Heart left ventricle (tissue), 16 donors: ENCODE measurements at regions not wholly inside any gene's neighbourhood (a gene's known extent, or its start where the extent isn't known, plus 50 kb on each side); places are given as distances from the start of the nearest gene placed in this dataset.

ENCODE experiments used
- ATAC-seq, 4 donors: fragments of 200-7000 bp; cut with Tn5 transposase; one replicate each; pipeline ENCODE4 v1.9.1; 2020 to 2022; ENCODE audit warnings: moderate library complexity in 4 of 4, mild to moderate bottlenecking in 3 of 4, moderate number of reproducible peaks in 1 of 4
- DNase-seq, 5 donors: peaks; one replicate each; pipeline ENCODE4 v3.0.0-alpha.2; 2020
- H3K27ac ChIP-seq, 12 donors: fragments of 200-600 bp; sonication (generic) in 4 of 12; one replicate each; pipeline versions ENCODE4 v1.5.0 to v1.8.0; 2016 to 2022; ENCODE audit warnings: mild to moderate bottlenecking in 2 of 12
- H3K27me3 ChIP-seq, 9 donors: fragments of 200-600 bp; sonication (generic) in 2 of 9; one replicate each; pipeline versions ENCODE4 v1.5.1 to v1.8.0; 2016 to 2022; ENCODE audit warnings: mild to moderate bottlenecking in 3 of 9
- H3K36me3 ChIP-seq, 9 donors: fragments of 200-600 bp; sonication (generic) in 2 of 9; one replicate each; pipeline versions ENCODE4 v1.5.0 to v1.8.0; 2018 to 2022; ENCODE audit warnings: mild to moderate bottlenecking in 2 of 9
- H3K4me1 ChIP-seq, 12 donors: fragments of 200-600 bp; sonication (generic) in 4 of 12; one replicate each; pipeline versions ENCODE4 v1.5.0 to v1.8.0; 2016 to 2022; ENCODE audit warnings: mild to moderate bottlenecking in 3 of 12
- H3K4me3 ChIP-seq, 12 donors: fragments of 200-600 bp; sonication (generic) in 4 of 12; one replicate each; pipeline versions ENCODE4 v1.5.0 to v1.8.0; 2017 to 2022; ENCODE audit warnings: mild to moderate bottlenecking in 9 of 12, moderate library complexity in 4 of 12
- H3K9me3 ChIP-seq, 12 donors: fragments of 200-600 bp; sonication (generic) in 4 of 12; one replicate each; pipeline versions ENCODE4 v1.5.0 to v1.8.0; 2016 to 2022; ENCODE audit warnings: mild to moderate bottlenecking in 1 of 12
- CTCF ChIP-seq, 12 donors: fragments of 200-600 bp; sonication (generic) in 4 of 12; IDR thresholded peaks; one replicate each; pipeline versions ENCODE4 v1.5.0 to v1.8.0; 2018 to 2022; ENCODE audit warnings: antibody characterized with exemption in 12 of 12, mild to moderate bottlenecking in 5 of 12
- POLR2A ChIP-seq, 2 donors: fragments of 450-650 bp; IDR thresholded peaks; one replicate each; pipeline ENCODE4 v1.6.1; 2017; ENCODE audit warnings: antibody characterized with exemption in 2 of 2, mild to moderate bottlenecking in 2 of 2, moderate library complexity in 2 of 2
- WGBS, 4 donors: extraction: QIAGEN DNeasy Blood & Tissue Kit in 2 of 4; methylation state at CpG; one replicate each; pipeline versions ENCODE4 v1.1.5 to v1.1.7; 2013 to 2018; 5-methylcytosine and 5-hydroxymethylcytosine counted together
- intact Hi-C, 10 donors: fragments of 100-400 bp; cut with DNase I; formaldehyde crosslinking; loops; one replicate each; pipeline versions ENCODE4 v1.11.1 to v1.14.2; 2022
- donor health status: ischemic (EF 13 %, LVEDD 7.1; RV severe dilation, severe dysfunction).
- donor health status: healthy with polysubstance abuse.
- donor health status: DM: no; HTN: yes; CAD: no.
- donor health status: DM: no; HTN: no; CAD: no.
- donor health status: ischemic (EF 25% LVEDD 6.9; RV normal size, moderate dysfunction).
- donor health status: ischemic (EF 25% LVEDD 5.7; RV mildly dilated, moderate dysfunction).
- donor health status: healthy.
- donor health status: DM: yes; HTN: yes; CAD: no.
- donor health status: ischemic (EF 35%, LVEDD 5.7; RV mildly dilated, moderate dysfunction).
- donor health status: nonischemic (EF 11% LVEDD 7.7; RV severe dilation, severe dysfunction).
- donor health status: DM: yes; HTN: yes; CAD: no.
- donor health status: PGD.
- donor health status: ischemic (EF 29% LVEDD 5.4; RV normal size, mild dysfunction).
- donor health status: nonischemic (EF 23%, LVEDD 6.1; RV moderate dilation, normal function).

- whole genome bisulfite sequencing, 4 donors, result 78 to 90% (median 89%) methylated on average over 7 of the region's 7 CpGs
- no peak overlapping the region for H3K4me3 ChIP-seq
- H3K27me3 ChIP-seq, result no peaks in the 10 kb centered on the region
- no peak for DNase-seq
- no peaks in the 10 kb centered on the region for H3K4me1 ChIP-seq
- no peak overlapping the region for H3K27ac ChIP-seq
- intact Hi-C loops, result no loop called here
- ATAC-seq, result no peak
- no peaks in the 10 kb centered on the region for H3K9me3 ChIP-seq
- H3K36me3 ChIP-seq, result no peaks in the 10 kb centered on the region
- TF ChIP-seq CTCF (IDR thresholded peaks at IDR 0.05), result no peak
- TF ChIP-seq POLR2A (IDR thresholded peaks at IDR 0.05), result no peak
Measured at GRCh38 chr13:99700468-99700867, 199.2 kb downstream of the TM9SF2 start.

GRCh38 chr13:99698816-99699099 is 197.5 kb downstream of the TM9SF2 start:
- no peak overlapping the region for H3K4me3 ChIP-seq
- intact Hi-C loops, result no loop called here
- no peak overlapping the region for H3K27ac ChIP-seq
- ATAC-seq (no peak), DNase-seq (no peak)
- H3K9me3 ChIP-seq, result no peaks in the 10 kb centered on the region
- H3K27me3 ChIP-seq, result no peaks in the 10 kb centered on the region
- TF ChIP-seq CTCF (IDR thresholded peaks at IDR 0.05), result no peak
- TF ChIP-seq POLR2A (IDR thresholded peaks at IDR 0.05), result no peak
- H3K36me3 ChIP-seq, result no peaks in the 10 kb centered on the region
- WGBS, 4 donors, result 47 to 59% (median 57%) methylated on average over 3 of the region's 3 CpGs
- no peaks in the 10 kb centered on the region for H3K4me1 ChIP-seq

- 73 to 80% (median 76%) methylated on average over 8 of the region's 8 CpGs for WGBS, 4 donors
- intact Hi-C loops, result no loop called here
- no peak for ATAC-seq
Measured at GRCh38 chr13:99698010-99698815, 196.9 kb downstream of the TM9SF2 start.

GRCh38 chr13:99695857-99696256 is 194.6 kb downstream of the TM9SF2 start:
- H3K4me3 ChIP-seq, result no peak overlapping the region
- DNase-seq (no peak), ATAC-seq (no peak)
- H3K36me3 ChIP-seq, result no peaks in the 10 kb centered on the region
- H3K27me3 ChIP-seq, result no peaks in the 10 kb centered on the region
- WGBS, 4 donors, result 83 to 93% (median 91%) methylated on average over 3 of the region's 3 CpGs
- no peak for TF ChIP-seq POLR2A (IDR thresholded peaks at IDR 0.05)
- TF ChIP-seq CTCF (IDR thresholded peaks at IDR 0.05), result no peak
- H3K9me3 ChIP-seq, result no peaks in the 10 kb centered on the region
- H3K4me1 ChIP-seq, result no peaks in the 10 kb centered on the region
- no peak overlapping the region for H3K27ac ChIP-seq
- intact Hi-C loops, result no loop called here

More at GRCh38 chr13:99698010-99698815, 196.9 kb downstream of the TM9SF2 start:
- Histone ChIP-seq H3K4me3 (no peak overlapping the region), H3K27me3 (no peaks in the 10 kb centered on the region), H3K27ac (no peak overlapping the region), H3K9me3 (no peaks in the 10 kb centered on the region), H3K4me1 (no peaks in the 10 kb centered on the region), H3K36me3 (no peaks in the 10 kb centered on the region)
- TF ChIP-seq CTCF (IDR thresholded peaks at IDR 0.05), result no peak
- no peak for TF ChIP-seq POLR2A (IDR thresholded peaks at IDR 0.05)
- DNase-seq, result no peak
